PC-9 (cell line): ENCODE measurements at regions not wholly inside any gene's neighbourhood (a gene's known extent, or its start where the extent isn't known, plus 50 kb on each side); places are given as distances from the start of the nearest gene placed in this dataset.

Experiments
- CTCF ChIP-seq: fragments of 200-600 bp; sonication (generic); conservative IDR thresholded peaks from 2 replicates; pipeline ENCODE4 v1.6.1; 2017; ENCODE audit warnings: mixed run types, antibody characterized with exemption, mild to moderate bottlenecking, moderate library complexity
- EZH2 ChIP-seq: fragments of 200-600 bp; sonication (generic); IDR thresholded peaks from 2 replicates; pipeline ENCODE4 v1.8.0; 2017; ENCODE audit warnings: antibody characterized with exemption, low read depth

- TF ChIP-seq CTCF (no peak), EZH2 (no peak)
These were observed 2237.8 kb downstream of the PCDH9 start for GRCh38 chr13:64992314-64992713.
